ENCODE measurements at regions not wholly inside any gene's neighbourhood (a gene's known extent, or its start where the extent isn't known, plus 50 kb on each side); places are given as distances from the start of the nearest gene placed in this dataset.

- TF ChIP-seq REST (IDR thresholded peaks at IDR 0.05; ENCODE audit: insufficient read depth in 1 of 2, low read depth in 2 of 2, low read length in 2 of 2): no peak
- no peak for TF ChIP-seq POLR2AphosphoS5 (IDR thresholded peaks at IDR 0.05; ENCODE audit: low read depth, low read length)
- TF ChIP-seq TAF1 (IDR thresholded peaks at IDR 0.05; ENCODE audit: borderline replicate concordance, insufficient read depth, low read length): no peak
- no peak for TF ChIP-seq FOXP2 (optimal IDR thresholded peaks at IDR 0.05; ENCODE audit: borderline replicate concordance, extremely low read depth, extremely low read length, insufficient read depth)
These were observed 225.6 kb downstream of the RAP2A start for GRCh38 chr13:97659602-97660001.

- no peak for TF ChIP-seq SIN3A (IDR thresholded peaks at IDR 0.05; ENCODE audit: borderline replicate concordance, insufficient read depth, low read length)
- no peak for TF ChIP-seq FOXP2 (optimal IDR thresholded peaks at IDR 0.05; ENCODE audit: borderline replicate concordance, extremely low read depth, extremely low read length, insufficient read depth)
- TF ChIP-seq REST (IDR thresholded peaks at IDR 0.05; ENCODE audit: insufficient read depth in 1 of 2, low read depth in 2 of 2, low read length in 2 of 2): no peak
- TF ChIP-seq TAF1 (IDR thresholded peaks at IDR 0.05; ENCODE audit: borderline replicate concordance, insufficient read depth, low read length): no peak
- no peak for TF ChIP-seq POLR2AphosphoS5 (IDR thresholded peaks at IDR 0.05; ENCODE audit: low read depth, low read length)
These were observed 226.8 kb downstream of the RAP2A start for GRCh38 chr13:97660594-97661260.

GRCh38 chr13:97686594-97686993 is 252.6 kb downstream of the RAP2A start:
- TF ChIP-seq REST (IDR thresholded peaks at IDR 0.05; ENCODE audit: insufficient read depth in 1 of 2, low read depth in 2 of 2, low read length in 2 of 2) (no peak), TAF1 (IDR thresholded peaks at IDR 0.05; ENCODE audit: borderline replicate concordance, insufficient read depth, low read length) (no peak), POLR2AphosphoS5 (IDR thresholded peaks at IDR 0.05; ENCODE audit: low read depth, low read length) (no peak), FOXP2 (optimal IDR thresholded peaks at IDR 0.05; ENCODE audit: borderline replicate concordance, extremely low read depth, extremely low read length, insufficient read depth) (no peak), SIN3A (IDR thresholded peaks at IDR 0.05; ENCODE audit: borderline replicate concordance, insufficient read depth, low read length) (no peak)

- TF ChIP-seq POLR2AphosphoS5 (IDR thresholded peaks at IDR 0.05; ENCODE audit: low read depth, low read length) (no peak), FOXP2 (optimal IDR thresholded peaks at IDR 0.05; ENCODE audit: borderline replicate concordance, extremely low read depth, extremely low read length, insufficient read depth) (no peak), SIN3A (IDR thresholded peaks at IDR 0.05; ENCODE audit: borderline replicate concordance, insufficient read depth, low read length) (no peak), REST (IDR thresholded peaks at IDR 0.05; ENCODE audit: insufficient read depth in 1 of 2, low read depth in 2 of 2, low read length in 2 of 2) (no peak), TAF1 (IDR thresholded peaks at IDR 0.05; ENCODE audit: borderline replicate concordance, insufficient read depth, low read length) (no peak)
These were observed 258.7 kb downstream of the RAP2A start for GRCh38 chr13:97692628-97693027.

All from PFSK-1 (cell line).